GM21619 (cell line): ENCODE measurements at regions not wholly inside any gene's neighbourhood (a gene's known extent, or its start where the extent isn't known, plus 50 kb on each side); places are given as distances from the start of the nearest gene placed in this dataset.
"Not testable (repeated sequence)": the region's sequence is repeated elsewhere in the genome, so short reads cannot be mapped to it uniquely, and the experiment has no call there.

Experiments
- ATAC-seq: cut with Tn5 transposase; IDR thresholded peaks from one replicate; pipeline ENCODE4 v1.9.1; 2021; ENCODE audit not compliant: unreplicated experiment

DNA sequence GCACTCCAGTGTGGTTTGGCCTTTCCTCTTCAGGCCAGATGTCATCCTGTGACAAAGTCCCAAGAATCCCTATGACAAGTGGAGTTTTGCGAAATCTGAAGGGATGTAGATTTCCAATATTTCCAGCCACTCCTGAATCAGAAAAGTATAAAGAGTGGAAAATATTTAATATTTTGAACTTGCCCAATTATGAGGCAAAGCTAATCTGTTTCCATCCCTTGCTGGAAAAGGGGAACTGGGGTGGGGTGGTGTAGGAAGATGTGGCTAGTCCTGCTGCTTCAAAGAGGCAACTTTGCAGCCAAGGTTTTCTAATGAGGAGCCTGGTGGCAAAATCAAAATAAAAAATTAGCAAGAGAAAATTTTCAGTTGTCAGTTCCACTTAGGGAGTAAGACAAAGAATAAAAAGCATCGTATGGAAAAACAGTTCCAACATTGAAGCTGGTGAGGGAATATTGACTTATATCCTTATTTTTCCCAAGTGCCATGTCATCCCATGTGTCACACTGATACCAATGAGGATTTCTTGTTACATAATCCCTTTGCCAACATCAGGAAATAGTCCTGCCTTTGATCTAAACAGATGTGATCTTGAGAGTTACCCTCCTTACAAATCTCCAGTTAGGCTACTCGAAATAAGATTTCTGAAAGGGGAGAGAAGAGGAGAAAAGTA, 480.0 kb upstream of the JARID2 start:
- ATAC-seq, result no peak

DNA sequence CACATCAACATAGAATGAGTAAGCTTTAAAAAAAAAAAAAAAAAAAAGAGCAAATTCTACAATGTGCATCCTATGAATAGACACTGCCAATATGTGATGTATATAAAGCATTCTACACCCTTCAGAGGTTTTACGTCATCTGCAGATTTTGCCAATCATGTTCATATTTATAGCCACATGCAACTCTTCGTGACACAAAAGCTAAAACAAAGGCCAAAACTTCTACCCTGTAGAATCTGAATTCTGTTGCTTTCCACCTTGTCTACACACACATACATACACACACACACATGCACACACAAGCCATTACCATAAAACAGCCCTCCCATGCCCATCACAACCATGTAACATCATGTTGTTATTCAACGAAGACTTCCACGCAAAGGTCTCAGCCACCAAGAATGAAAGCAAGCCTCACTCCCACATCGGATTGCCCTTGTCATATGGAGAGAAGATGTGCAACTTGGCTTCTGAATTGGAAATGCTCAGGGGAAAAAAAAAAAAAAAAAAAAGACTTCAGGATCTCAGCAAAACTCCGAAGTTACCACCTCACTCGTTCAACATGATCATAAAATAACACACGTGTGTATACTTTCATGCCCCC, 479.4 kb upstream of the JARID2 start:
- no peak for ATAC-seq

DNA sequence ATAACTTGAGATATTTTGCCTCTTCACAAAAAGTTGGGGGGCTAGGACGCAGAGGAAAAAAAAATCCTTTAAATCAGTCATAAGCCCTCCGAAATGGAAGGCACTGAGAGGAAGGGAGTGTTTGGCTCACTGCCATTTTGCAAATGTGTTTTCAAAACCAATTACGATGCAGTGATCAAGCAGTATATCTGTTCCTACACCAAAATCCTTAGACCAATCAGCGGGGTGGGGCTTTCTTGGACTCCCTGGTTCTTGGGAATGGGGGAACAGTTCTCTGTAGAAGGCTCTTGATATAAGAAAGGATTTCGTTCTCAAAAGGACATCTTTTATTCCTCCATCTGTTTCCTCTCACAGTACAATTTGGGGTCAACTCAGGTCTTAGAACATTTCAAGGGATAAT, 478.6 kb upstream of the JARID2 start:
- ATAC-seq, result no peak

DNA sequence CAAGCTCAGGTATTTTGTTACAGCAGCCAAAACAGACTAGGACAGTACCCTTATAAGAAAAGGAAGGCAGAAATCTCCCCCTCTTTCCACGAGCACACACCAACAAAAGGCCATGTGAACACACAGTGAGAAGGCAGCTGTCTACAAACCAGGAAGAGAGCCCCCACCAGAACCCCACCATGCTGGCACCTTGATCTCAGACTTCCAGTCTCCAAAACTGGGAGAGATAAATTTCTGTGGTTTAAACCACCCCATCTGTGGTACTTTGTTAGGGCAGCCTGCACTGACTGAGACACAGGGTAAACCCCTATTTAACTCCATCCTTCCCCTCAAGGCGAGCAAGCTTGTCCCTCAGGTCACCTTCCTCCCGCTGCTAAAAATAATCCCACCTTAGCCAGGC, 475.8 kb upstream of the JARID2 start:
- ATAC-seq, result no peak

DNA sequence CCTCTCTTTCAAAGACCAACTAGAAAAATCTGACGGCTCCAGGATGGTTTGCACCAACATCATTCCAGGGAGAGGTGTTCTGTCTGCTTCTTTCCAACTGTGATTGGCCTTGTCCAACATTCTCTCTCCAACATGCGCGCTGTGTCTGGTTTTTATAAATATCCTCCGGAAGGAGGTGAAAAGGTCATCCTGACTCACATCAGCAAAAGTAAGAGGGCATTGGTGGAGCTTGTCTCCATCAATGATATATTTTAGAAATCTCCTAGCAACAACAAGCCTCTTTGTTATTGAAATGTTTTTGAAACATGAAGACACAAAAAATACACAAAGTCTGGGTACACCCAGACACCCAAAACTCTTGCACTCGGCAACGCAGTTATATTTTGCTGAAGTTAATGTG, 475.3 kb upstream of the JARID2 start:
- no peak for ATAC-seq

DNA sequence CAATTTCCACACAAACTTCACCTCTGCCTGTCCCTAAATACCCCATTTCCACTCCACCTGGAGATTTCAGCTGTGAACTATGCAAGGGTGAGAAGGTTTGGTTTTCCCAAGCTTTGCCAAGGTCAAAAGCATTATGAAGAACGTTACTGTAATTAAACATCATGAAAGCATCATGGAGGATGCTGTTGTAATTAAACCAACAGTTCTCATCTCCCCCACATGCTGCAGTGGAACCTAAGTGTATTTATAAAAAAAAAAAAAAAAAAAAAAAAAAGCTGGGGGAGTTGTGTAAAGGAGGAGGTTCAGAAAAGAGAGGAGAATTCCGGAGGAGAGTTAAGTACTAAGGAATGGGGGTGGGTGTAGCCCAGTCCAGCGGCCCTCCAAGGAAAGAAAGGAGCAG, 474.9 kb upstream of the JARID2 start:
- no peak for ATAC-seq

DNA sequence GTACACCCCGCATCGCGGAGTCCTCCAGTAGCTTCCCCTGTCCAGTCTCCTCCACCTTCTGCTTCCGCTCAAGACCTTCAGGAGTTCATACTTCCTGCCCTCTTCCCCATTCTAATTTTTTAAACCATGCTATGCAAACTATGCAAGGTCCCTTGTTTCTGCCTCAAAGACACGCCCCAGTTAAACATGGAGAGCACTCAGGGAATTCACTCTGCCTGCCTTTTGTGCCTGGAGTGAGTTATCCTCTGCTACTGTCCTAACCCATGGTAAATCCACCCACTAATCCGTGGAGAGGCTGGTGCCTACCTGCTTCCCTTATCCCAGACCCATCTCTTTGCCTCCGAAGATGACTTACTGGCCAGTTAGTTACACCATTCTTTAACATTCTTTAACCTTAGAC, 473.7 kb upstream of the JARID2 start:
- no peak for ATAC-seq

DNA sequence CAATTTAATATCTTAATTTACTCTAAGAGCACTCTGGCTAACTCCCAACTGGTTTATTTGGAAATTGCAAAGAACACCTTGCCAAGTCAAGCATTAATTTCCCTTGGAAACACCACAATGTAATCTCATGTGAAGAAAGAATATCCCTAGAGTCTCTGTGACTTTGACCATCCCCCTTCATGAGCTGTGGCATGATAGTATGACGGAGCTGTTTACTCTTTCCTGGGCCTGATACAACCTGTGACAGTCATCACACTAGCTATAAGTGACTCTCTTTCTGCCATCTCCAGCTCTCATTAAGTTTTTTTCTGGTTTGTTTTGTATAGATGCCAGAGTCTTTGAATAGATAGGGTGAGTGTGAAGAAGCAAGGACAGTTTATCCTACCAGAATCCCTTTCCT, 470.3 kb upstream of the JARID2 start:
- ATAC-seq, result no peak

DNA sequence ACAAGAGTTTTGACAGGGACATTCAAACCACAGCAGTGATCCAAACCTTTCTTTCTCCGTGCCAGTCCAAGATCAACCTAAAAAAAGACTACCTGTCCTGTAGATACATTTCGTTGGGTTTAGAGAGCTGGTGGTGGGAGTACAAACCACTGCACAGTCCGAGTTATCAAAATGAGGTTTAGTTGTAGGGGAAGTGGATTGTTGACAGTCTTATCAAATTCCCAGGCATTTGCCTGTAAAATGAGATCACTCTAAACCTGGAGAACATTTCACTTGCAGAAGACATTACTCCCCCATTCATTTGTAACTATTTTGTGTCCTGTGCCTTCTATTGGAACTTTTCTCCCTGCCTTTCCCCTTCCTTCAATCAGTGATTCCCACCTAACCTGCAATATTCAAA, 469.6 kb upstream of the JARID2 start:
- no peak for ATAC-seq

DNA sequence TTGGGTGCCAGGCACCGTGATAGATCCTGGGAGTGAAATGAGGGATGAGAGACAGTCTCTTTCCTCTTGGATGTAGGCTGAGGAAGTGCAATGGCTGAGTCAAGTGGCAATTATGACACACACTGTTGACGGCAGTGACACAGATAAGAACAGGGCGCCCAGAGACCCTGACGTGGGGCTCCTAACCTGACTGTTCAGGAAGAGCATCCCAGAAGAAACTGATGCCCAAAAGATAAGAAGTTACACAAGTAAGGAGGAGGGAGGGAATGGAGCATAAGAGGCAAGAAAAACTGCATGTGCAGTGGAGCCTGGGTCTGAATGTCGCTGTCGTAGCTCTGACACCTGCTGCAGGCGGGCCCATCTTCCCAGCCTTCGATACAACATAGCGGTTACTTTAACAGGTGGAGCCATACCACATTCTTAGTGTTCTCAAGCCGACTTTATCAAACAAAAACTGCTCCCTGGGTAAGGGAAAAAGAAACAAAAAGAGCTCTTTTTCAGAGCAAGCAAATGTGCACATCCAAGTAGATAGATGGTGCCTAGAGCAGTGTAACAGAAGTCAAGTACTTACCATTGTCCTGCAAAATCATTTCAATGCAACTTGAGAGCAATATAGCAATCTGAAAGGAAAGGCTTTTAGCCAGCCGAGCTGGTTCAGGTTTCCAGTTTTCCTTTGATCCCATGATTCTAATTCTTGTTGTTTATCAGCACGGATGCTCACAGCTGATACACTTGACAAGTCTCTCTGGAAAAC, 463.9 kb upstream of the JARID2 start:
- no peak for ATAC-seq

DNA sequence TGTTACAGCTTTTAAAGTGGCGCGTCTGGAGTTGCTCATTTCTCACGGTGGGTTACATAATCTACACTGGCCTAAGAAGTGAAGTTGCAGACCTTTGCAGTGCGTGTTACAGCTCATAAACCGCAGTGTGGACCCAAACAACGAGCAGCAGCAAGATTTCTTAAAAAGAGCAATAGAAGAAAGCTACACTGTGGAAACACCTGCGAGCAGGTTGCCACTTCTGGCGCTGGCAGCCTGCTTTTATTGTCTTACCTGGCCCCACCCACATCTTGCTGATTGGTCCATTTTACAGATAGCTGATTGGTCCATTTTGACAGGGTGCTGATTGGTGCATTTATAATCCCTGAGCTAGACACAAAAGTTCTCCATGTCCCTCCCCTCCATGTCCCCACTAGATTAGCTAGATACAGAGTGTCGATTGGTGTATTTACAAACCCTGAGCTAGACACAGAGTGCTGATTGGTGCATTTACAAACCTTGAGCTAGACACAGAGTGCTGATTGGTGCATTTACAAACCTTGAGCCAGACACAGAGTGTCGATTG, 462.9 kb upstream of the JARID2 start:
- ATAC-seq, result not testable (repeated sequence)

DNA sequence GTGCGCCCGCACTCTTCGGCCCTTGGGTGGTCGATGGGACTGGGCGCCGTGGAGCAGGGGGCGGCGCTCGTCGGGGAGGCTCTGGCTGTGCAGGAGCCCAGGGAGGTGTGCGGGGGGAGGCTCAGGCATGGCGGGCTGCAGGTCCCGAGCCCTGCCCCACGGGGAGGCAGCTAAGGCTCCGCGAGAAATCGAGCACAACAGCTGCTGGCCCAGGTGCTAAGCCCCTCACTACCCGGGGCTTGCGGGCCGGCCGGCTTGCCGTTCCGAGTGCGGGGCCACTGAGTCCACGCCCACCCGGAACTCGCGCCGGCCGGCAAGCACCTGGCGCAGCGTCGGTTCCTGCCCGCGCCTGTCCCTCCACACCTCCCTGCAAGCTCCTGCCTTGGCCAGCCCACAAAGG, 462.3 kb upstream of the JARID2 start:
- ATAC-seq, result no peak

DNA sequence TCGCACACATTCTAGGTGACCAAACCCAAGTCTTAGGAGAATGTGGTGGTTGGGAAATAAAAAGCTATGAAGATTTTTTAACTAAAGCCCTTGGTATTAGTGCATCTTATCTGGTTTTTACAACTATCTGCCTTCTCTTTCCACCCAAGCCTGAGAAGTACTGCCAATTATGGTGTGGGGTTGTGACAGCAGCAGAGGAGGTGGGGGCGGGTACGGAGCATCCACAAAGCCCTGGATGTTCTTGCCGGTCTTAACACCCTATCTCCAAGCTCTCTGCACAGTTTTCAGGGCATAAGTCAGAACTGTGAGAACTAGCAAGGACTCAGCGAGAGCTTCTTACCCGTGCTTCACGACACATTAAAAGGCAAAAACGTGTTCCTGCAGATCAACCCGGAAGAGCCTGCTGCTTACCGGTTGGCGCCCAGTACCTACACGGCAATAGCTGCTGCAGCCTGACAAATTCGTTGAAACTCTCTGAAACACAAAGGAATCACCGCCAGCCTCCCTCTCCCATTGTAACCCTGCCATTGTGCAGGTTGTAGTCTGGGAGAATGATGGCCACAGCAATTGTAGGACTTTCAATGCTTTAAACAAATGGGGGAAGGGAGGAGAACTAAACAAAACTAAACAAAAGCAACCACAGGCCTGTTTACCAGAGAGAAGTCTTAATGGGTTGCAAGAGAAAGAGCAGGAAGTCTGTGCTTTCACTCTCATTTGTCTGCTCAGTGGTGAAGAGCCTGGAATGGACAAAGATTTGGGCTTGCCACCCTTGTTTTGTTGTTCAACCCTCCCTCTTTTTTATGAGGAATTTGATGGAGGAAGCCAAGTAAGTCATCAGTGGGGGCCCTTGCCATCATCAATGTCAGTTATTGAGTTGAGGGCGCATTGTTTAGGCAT, 461.0 kb upstream of the JARID2 start:
- no peak for ATAC-seq

DNA sequence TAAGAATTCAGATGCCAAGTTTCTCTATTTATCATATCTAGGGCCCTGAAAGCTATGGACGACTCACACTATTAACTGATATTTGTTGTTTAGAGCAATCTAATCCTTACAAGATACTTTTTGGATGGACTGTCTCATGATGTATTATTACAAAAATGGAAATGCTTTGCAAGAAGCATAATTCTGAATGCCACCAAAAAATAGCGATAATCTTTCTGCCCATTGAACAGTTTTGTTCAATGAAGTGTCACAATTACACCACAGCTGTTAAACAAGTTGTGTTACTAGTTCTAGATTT, 460.4 kb upstream of the JARID2 start:
- no peak for ATAC-seq

DNA sequence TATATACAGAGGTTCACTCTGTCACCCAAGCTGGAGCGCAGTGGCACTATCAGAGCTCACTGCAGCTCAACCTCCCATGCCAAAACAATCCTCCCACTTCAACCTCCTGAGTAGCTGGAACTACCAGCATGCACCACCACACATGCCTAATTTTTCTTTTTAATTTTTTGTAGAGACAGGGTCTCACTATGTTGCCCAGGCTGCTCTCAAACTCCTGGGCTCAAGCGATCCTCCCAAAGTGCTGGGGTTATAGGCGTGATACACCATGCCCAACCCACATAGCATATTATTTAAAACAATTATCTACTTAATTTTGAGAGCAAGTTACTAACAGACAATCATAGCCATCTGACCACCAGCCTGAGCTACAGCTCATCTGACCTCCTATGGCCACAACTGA, 459.9 kb upstream of the JARID2 start:
- no peak for ATAC-seq

DNA sequence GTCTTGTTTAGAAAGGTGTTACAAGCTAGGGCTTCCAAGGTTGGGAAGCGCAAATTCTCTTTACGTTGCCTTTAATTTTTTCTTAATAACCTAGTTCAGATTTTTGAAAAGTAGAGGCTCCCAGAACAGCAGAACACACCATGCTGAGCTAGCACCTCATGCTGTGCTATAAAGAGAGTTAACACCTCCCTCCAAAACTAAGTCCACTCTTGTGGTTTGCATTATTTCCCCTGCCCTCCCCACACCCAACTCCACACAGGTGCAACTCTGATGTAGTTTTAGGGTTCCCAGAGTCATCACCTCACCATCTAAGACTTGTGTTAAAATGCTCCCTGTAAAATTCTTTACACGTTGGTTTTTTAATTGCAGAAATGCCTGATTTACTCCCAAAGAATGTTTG, 459.4 kb upstream of the JARID2 start:
- no peak for ATAC-seq

DNA sequence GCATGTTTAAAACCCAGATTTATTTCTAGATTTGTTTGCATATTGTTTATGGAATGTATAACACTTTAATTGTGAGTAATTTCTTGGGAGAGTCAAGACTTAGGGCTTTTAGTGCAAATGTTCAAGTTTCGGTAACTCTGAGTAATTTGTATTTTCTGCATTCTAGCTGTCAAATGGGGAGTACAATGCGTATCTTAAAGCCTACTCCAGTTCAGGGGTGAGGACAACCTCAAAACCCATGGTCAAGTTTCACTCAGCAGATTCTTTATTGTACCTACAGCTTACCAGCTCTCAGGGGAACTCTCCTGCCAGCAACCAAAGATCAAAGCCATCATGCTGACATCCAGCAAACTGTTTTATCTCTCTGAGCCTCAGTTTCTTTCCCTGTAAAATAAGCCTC, 458.6 kb upstream of the JARID2 start:
- no peak for ATAC-seq

DNA sequence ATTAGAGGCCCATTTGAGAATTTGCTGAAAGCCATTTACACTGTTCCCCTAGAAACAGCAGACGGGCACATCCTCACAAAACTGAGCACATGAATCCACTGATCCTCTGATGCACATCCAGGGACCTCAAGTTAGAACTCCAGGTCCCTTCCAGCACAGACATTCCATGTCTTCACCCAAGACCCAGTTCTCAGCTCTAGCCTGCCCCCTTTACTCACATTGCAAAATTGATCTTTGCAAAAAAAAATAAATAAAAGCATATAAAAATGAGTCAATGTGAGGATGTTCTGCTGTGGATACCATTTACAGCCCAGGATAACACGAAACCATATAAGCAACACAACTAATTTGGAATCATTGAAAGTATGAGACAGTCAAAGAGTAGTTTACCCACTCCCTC, 458.2 kb upstream of the JARID2 start:
- no peak for ATAC-seq

DNA sequence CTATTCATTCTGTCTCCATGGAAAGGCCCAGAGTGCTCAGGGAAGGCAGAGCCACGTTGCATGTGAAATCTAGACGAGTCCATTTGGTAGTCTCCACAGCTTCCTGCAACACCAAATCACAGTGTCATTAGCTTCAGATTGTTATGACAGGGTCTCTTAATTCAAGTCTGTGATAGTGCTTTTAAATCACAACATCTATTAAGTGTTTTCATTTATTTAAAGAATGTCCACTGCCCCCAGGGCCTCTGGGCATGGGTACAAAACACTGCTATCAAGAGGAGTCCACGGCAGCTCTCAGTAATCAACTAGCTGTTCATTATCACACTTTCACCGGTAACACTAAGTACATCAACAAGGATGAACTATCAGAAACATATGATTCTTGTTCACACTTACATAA, 455.9 kb upstream of the JARID2 start:
- ATAC-seq, result no peak

DNA sequence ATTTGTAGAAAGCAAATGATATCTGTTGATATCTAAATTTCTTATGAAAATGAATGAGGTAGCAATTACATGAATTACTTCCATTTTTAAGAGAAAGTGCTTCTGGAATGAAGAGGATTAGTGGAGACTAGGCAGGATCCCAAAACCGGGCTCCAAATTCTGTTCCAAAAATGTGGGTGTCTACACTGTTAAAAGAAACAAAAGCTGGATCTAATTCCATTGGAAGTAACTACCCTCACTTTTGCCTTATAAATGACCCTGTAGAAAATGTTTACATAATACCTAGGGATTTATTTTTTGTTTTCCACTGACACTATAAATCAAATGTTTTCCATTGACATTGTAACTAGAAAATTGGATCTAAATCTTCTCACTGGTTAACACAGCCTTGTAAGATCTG, 454.9 kb upstream of the JARID2 start:
- ATAC-seq, result no peak

DNA sequence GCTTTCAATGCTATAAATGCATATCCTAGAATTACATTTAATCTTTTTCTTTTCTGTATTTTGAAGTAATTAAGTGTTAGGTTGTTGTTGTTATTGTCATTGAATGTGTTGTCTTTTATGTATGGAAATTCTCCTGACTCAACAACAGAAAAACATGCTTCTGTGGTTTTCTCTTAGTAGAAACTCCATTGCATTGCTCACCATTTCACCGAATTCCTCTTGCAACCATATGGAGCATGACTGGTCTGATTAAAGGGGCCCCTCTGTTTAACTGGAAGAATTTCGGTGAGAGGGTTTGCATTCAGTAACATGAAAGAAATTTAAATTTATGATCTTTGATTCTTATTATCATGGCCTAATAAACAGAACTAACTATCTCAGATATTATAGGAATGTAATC, 454.3 kb upstream of the JARID2 start:
- no peak for ATAC-seq
